GM21723 (cell line): ENCODE measurements at regions not wholly inside any gene's neighbourhood (a gene's known extent, or its start where the extent isn't known, plus 50 kb on each side); places are given as distances from the start of the nearest gene placed in this dataset.

Experiments used
- ATAC-seq: cut with Tn5 transposase; IDR thresholded peaks from one replicate; pipeline ENCODE4 v1.9.1; 2021; ENCODE audit warnings: mild to moderate bottlenecking, moderate library complexity; ENCODE audit not compliant: unreplicated experiment

DNA sequence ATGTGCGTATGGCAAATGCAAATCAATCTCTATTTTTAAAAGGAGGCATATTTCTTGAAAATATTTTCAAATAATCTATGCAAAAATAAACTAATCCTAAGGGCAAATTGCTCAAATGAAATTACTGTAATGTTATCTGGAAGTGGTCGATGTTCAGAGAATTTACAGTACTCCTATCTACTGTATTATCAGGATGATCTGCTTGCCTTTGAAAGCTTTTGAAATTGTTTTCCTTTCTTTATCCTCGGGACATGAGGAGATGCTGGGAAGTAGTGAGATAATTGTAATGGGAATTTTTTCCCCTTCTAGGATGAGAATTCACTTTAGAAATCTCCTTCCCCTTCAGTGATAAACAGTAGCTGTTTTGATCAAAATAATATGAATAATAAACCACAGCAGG is 577.2 kb upstream of the MIR17HG start:
- no peak for ATAC-seq

- no peak for ATAC-seq
Measured at GRCh38 chr13:90773681-90774080, 573.8 kb upstream of the MIR17HG start.

- ATAC-seq: no peak
Measured at GRCh38 chr13:90776051-90776748, 571.3 kb upstream of the MIR17HG start.

GRCh38 chr13:90783273-90783672 is 564.2 kb upstream of the MIR17HG start:
- ATAC-seq: no peak

- ATAC-seq: no peak
Measured at GRCh38 chr13:90787007-90787406, 560.5 kb upstream of the MIR17HG start.

DNA sequence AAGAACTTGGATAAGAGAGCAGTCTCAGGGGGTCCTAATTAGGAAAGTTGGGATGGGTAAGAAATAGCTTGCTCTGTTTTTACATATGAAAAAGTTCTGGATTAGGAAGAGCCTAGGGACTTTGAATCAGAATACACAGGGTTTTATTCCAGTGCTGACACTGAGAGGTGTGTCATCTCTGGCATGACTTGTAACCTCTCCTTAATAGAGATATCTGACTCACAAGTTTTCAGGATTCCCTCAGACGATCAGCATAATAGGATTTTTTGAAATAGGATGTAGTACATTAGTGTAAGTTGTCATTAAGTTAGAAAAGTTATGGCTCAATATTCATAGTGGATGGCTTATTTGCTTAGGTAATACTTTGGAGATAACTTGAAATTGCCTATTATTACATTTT is 555.2 kb upstream of the MIR17HG start:
- ATAC-seq: no peak

GRCh38 chr13:90793261-90793820 is 554.1 kb upstream of the MIR17HG start:
- no peak for ATAC-seq

DNA sequence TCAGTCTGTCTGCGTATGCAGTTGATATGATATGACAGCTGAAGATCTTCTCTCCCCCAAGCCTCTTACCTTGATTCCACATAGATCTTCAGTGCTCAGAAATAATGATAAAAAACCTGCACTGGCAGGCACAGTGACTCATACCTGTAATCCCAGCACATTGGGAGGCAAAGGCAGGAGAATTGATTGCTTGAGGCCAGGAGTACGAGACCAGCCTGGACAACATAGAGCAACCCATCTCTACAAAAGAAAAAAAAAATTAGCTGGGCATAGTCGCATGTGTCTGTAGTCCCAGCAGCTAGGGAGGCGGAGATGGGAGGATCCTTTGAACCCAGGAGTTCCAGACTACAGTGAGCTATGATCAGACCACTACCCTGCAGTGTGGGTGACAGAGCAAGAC is 551.0 kb upstream of the MIR17HG start:
- no peak for ATAC-seq

DNA sequence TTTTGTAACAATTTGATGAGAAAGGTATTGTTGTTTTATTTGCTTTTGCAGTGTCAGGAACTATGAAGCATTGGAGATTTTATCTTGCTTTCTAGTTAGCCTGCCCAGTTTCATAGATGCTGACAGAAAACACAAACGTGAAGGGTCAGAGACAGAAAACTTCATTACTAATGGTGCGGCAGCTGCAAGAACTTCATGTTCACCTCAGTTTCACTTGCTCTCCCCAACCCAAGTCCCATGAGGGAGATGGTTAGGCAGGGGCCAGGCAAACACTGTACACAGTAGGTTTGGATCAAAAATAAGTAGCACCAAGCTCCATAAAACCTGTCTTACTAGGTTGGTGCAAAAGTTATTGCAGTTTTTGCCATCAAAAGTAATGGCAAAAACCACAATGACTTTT is 550.2 kb upstream of the MIR17HG start:
- no peak for ATAC-seq

GRCh38 chr13:90798381-90798780 is 549.1 kb upstream of the MIR17HG start:
- no peak for ATAC-seq

- no peak for ATAC-seq
Measured at GRCh38 chr13:90800082-90800746, 547.3 kb upstream of the MIR17HG start.

DNA sequence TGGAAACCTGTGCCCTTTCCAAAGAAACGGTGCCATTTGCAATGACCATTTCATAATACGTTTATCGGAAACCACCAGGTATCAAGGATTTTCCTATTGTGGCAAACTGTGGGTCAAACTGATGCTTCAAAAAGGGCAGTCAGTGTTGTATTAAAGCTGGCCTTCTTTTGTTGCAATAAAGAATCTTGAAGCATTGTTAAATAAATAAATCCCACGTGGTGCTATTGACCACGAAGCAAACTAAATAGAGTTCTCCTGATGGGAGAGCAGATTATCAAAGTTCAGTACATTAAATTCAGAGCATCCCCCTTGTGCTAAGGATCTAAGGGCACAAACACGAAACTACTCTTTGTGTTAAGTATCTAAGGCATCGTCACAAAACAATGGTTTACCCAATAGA is 545.9 kb upstream of the MIR17HG start:
- ATAC-seq: no peak

GRCh38 chr13:90803210-90803609 is 544.3 kb upstream of the MIR17HG start:
- ATAC-seq: no peak

GRCh38 chr13:90806016-90806615 is 541.4 kb upstream of the MIR17HG start:
- ATAC-seq: no peak

GRCh38 chr13:90806892-90807291 is 540.6 kb upstream of the MIR17HG start:
- no peak for ATAC-seq

- ATAC-seq: no peak
Measured at GRCh38 chr13:90808838-90809237, 538.6 kb upstream of the MIR17HG start.

- ATAC-seq: no peak
Measured at GRCh38 chr13:90824032-90824431, 523.5 kb upstream of the MIR17HG start.

DNA sequence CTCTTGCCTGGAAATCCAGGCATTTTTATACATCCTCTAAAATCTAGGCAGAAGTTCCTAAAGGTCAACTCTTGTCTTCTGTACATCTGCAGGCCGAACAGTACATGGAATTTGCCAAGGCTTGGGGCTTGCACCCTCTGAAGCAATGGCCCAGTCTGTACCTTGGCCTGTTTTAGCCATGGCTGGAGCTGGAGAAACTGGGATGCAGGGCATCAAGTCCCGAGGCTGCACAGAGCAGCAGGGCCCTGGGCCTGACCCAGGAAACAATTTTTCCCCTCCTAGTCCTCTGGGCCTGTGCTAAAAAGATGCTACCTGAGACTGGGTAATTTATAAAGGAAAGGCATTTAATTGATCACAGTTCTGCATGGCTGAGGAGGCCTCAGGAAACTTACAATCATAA is 520.8 kb upstream of the MIR17HG start:
- ATAC-seq: no peak

- ATAC-seq: no peak
Measured at GRCh38 chr13:90830782-90831181, 516.7 kb upstream of the MIR17HG start.

- no peak for ATAC-seq
Measured at GRCh38 chr13:90833951-90834350, 513.5 kb upstream of the MIR17HG start.

- ATAC-seq: no peak
Measured at GRCh38 chr13:90834700-90835099, 512.8 kb upstream of the MIR17HG start.

DNA sequence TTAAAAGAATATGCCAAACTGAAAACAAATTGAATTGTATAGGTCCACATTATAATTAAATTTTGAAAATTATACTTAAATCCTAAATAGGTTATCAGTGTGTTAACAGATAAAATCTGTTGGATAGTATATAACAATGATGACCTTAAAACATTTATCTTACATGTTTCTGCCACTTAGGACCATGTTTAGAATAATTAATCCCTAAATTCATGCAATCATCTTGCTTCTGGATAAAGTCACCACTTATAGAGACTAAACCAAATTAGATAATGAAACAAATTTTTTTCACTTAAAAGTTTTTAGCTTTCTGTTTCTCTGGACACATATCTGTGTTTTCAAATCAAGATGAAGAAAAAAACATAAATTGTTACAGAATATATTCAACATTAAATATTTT is 511.7 kb upstream of the MIR17HG start:
- ATAC-seq: no peak
